Activated T-cell treated with anti-CD3 and anti-CD28 coated beads, Interleukin-2, amount 50 U/mL, for 72 hours (primary cell): ENCODE measurements at regions not wholly inside any gene's neighbourhood (a gene's known extent, or its start where the extent isn't known, plus 50 kb on each side); places are given as distances from the start of the nearest gene placed in this dataset.

Source experiments
- ATAC-seq, 2 donors: fragments of 150-1000 bp; cut with Tn5 transposase; replicated peaks in 1 of 2; 2 replicates each; pipeline ENCODE4 v1.10.0; 2021; ENCODE audit warnings: moderate library complexity in 2 of 2, mild to moderate bottlenecking in 1 of 2
- DNase-seq, 2 donors: peaks; one replicate each; pipeline ENCODE4 v3.0.0; 2021 to 2022; ENCODE audit warnings: mixed read lengths in 1 of 2
- H3K27ac Mint-ChIP-seq: one replicate; pipeline ENCODE4 v1.8.0; 2022; ENCODE audit warnings: mild to moderate bottlenecking, moderate library complexity, mixed read lengths
- H3K27me3 Mint-ChIP-seq: one replicate; pipeline ENCODE4 v1.8.0; 2022; ENCODE audit warnings: low read depth, mixed read lengths
- H3K36me3 Mint-ChIP-seq, 2 donors: one replicate each; pipeline ENCODE4 v1.8.0; 2022; ENCODE audit warnings: mixed read lengths in 2 of 2, mild to moderate bottlenecking in 1 of 2; ENCODE audit not compliant: insufficient read depth in 2 of 2
- H3K4me1 Mint-ChIP-seq: one replicate; pipeline ENCODE4 v1.8.0; 2022; ENCODE audit warnings: low read depth, mixed read lengths
- H3K4me3 Mint-ChIP-seq, 2 donors: one replicate each; pipeline ENCODE4 v1.8.0; 2022; ENCODE audit warnings: mild to moderate bottlenecking in 2 of 2, mixed read lengths in 2 of 2, moderate library complexity in 2 of 2
- H3K9me3 Mint-ChIP-seq, 2 donors: one replicate each; pipeline ENCODE4 v1.8.0; 2022; ENCODE audit warnings: mixed read lengths in 2 of 2

DNA sequence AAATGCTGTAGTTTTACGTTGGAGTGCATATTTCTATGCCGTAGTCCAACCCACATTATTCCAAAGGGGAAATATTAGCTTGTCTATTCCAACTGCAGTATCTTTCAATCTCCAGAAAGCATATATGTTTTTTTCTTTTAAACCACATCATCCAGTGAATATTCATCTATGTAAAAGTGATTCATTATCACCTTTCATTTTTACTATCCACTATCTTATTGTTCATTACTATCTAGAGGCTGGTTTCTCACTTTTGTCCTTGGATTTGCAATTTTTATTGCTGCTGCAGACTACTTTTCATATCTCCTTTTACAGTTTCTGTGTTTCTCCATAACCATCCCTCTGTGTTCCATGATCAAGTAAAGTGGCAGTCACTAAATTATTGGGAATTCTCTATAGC is 1097.2 kb upstream of the TENM4 start:
- Mint-ChIP-seq H3K9me3 (peaks cover 3 to 5% of the 10 kb centered on the region in 2 donors), H3K4me1 (no peaks in the 10 kb centered on the region), H3K27me3 (no peaks in the 10 kb centered on the region), H3K36me3 (peaks cover 0 to 3% of the 10 kb centered on the region in 2 donors), H3K27ac (no peak overlapping the region), H3K4me3 (no peak overlapping the region)
- ATAC-seq, result no peak
- no peak for DNase-seq

DNA sequence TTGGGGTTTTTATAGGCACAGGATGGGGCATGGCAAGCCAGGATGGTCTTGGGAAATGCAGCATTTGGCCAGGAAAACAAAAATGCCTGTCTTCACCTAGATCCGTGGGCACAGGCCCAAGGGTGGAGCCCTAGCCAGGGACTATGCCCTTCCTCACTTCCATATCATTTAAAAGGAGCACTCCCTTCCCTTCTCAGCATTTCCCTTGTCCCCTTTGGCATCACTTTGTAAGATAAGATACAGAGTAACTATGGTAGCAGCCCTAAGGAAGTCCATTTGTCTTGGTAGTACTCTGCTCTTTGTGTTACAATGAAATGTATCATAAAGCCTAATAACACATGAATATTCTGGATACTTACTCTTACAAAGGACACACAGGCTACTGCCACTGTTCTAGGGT is 1092.6 kb upstream of the TENM4 start:
- no peak overlapping the region for H3K27ac Mint-ChIP-seq
- H3K36me3 Mint-ChIP-seq, result peaks cover 0 to 3% of the 10 kb centered on the region in 2 donors
- no peaks in the 10 kb centered on the region for H3K4me1 Mint-ChIP-seq
- no peak overlapping the region for H3K4me3 Mint-ChIP-seq
- H3K27me3 Mint-ChIP-seq, result no peaks in the 10 kb centered on the region
- ATAC-seq (no peak), DNase-seq (no peak)
- peaks cover 3 to 5% of the 10 kb centered on the region in 2 donors for H3K9me3 Mint-ChIP-seq

DNA sequence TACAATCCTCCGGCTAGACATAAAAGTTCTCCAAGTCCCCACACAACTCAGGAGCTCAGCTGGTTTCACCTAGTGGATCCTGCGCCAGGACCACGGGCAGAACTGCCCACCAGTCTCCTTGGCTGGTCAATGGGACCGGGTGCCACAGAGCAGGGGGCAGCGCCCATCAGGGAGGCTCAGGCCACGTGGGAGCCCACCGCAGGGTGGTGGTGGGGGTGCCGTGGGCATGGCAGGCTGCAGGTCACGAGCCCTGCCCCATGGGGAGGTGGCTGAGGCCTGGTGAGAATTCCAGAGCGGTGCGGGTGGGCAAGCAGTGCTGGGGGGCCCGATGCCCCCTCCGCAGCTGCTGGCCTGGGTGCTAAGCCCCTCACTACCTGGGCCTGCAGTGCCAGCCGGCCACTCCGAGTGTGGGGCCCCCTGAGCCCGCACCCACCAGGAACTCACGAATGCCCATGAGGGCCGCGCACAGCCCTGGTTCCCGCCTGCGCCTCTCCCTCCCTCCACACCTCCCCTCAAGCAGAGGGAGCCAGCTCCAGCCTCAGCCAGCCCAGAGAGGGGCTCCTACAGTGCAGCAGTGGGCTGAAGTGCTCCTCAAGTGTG is 1091.9 kb upstream of the TENM4 start:
- DNase-seq (no peak), ATAC-seq (no peak)
- Mint-ChIP-seq H3K27ac (no peak overlapping the region), H3K36me3 (peaks cover 0 to 3% of the 10 kb centered on the region in 2 donors), H3K27me3 (no peaks in the 10 kb centered on the region), H3K9me3 (peaks cover 3 to 5% of the 10 kb centered on the region in 2 donors), H3K4me3 (no peak overlapping the region), H3K4me1 (no peaks in the 10 kb centered on the region)

DNA sequence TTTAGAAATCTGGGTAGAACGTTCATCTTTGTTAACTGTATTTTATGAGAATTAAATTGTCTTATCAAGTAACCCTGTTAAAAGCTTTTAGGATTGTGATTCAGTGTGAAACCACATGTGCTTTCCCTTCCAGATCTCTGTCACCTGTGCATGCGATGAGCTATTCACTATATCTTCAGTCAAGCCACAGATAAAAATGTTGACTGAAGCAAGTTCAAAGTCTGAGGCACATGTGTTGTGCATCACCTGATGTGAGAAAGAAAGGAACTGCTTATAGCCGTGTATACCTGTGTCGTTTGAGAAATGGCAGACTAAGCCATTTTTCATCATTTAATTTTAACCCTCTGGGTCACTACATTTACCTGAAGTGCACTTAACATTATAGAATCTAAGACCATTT is 1088.9 kb upstream of the TENM4 start:
- ATAC-seq (no peak), DNase-seq (no peak)
- Mint-ChIP-seq H3K27ac (no peak overlapping the region), H3K36me3 (peaks cover 2 to 3% of the 10 kb centered on the region in 2 donors), H3K4me3 (no peak overlapping the region), H3K9me3 (peaks cover 3 to 5% of the 10 kb centered on the region in 2 donors), H3K4me1 (no peaks in the 10 kb centered on the region), H3K27me3 (no peaks in the 10 kb centered on the region)

DNA sequence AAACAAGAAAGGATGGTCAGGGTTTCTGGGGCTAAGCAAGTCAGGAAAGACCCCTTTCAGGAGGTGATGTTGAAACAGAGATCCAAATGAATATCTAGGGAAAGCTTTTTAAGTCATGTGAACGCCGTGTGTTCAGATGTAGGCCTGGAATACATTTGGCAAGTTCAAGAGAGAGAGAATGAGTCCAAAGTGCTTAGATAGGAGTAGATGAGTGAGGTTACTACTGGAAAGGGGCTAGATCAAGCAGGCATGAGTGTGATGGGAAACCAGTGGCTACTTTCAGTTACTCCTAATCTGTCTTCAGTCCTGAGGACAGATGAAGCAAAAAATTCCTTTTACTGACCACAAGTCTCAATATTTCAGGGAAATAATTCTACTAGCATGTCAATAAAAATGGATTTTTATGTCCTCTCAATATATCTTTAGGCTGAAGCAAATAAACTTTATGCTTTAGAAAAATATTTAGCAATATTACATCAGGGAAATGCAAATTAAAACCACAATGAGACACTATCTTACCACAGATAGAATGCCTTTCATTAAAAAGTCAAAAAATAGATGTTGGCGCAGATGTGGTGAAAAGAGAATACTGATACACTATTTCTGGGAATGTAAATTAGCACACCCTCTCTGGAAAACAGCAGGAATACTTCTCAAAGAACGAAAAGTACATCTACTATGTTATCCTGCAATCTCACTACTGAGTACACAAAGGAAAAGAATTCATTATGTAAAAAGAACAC is 1085.0 kb upstream of the TENM4 start:
- DNase-seq (no peak), ATAC-seq (no peak)
- Mint-ChIP-seq H3K36me3 (peaks cover 0 to 2% of the 10 kb centered on the region in 2 donors), H3K4me1 (no peaks in the 10 kb centered on the region), H3K27ac (no peak overlapping the region), H3K4me3 (no peak overlapping the region), H3K27me3 (no peaks in the 10 kb centered on the region), H3K9me3 (peaks cover 2 to 3% of the 10 kb centered on the region in 2 donors)

DNA sequence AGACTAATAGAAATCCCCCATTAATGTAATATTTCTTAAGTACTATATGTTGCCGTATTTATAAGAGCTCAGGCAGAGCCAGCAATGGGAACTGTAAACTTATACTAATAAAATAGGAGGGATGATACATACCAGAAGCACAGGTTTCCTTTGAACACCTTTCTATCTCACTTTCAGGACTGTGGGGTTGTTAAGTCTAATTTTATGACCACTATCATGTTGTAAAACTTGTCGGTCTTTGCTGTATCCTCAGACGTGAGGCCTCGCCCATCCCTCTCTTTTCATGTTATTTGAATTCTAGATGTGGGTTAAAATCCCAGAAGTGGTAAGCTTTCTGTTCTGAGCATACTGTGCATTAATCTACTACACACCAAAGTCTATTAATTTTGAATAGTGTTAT is 1083.5 kb upstream of the TENM4 start:
- H3K4me3 Mint-ChIP-seq, result no peak overlapping the region
- H3K27me3 Mint-ChIP-seq, result no peaks in the 10 kb centered on the region
- H3K36me3 Mint-ChIP-seq, result peaks cover 0 to 2% of the 10 kb centered on the region in 2 donors
- H3K4me1 Mint-ChIP-seq, result no peaks in the 10 kb centered on the region
- H3K27ac Mint-ChIP-seq, result no peak overlapping the region
- H3K9me3 Mint-ChIP-seq, result peaks cover 2 to 3% of the 10 kb centered on the region in 2 donors
- no peak for ATAC-seq
- DNase-seq, result no peak

DNA sequence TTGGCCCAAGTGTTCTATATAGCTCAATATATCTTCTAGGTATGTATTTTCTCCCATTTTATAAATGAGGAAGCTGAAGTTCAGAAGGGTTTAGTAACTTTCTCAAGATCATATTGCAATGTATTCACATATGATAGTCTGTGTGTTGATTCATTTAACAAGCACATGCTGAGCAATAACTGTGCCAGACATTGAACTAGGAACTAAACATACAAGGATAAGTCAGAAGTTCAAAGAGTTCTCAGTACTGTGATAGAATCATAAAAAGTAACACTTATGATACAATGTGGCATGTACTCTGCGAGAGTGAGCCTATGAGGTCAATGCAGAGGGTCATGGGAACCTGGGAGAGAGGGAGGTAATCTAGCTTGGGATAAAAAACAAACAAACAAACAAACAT is 1082.2 kb upstream of the TENM4 start:
- H3K9me3 Mint-ChIP-seq, result peaks cover 0 to 3% of the 10 kb centered on the region in 2 donors
- ATAC-seq (no peak), DNase-seq (no peak)
- no peak overlapping the region for H3K27ac Mint-ChIP-seq
- H3K4me1 Mint-ChIP-seq, result no peaks in the 10 kb centered on the region
- no peak overlapping the region for H3K4me3 Mint-ChIP-seq
- H3K36me3 Mint-ChIP-seq, result peaks cover 0 to 2% of the 10 kb centered on the region in 2 donors
- H3K27me3 Mint-ChIP-seq, result no peaks in the 10 kb centered on the region

DNA sequence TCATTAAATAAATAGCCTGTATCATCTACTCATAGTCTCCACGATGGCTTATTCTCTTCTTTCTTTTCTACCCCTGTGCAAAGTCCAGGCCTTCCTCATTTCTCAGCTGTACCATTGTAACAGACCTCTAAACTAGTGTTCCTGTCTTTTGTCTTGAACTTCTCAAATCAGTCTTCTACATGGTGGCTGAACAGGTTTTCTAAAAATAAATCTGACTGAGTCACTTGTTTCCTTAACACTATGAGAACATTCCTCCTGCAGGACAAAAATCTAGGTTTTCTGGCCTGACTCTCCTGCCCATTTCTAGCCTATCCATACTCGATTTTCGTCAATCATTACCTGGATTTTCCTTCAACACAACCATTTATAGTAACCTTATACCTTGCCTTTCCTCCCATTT is 1080.8 kb upstream of the TENM4 start:
- Mint-ChIP-seq H3K4me1 (no peaks in the 10 kb centered on the region), H3K4me3 (no peak overlapping the region), H3K27ac (no peak overlapping the region), H3K9me3 (peaks cover 1 to 5% of the 10 kb centered on the region in 2 donors), H3K27me3 (no peaks in the 10 kb centered on the region), H3K36me3 (peaks cover 0 to 2% of the 10 kb centered on the region in 2 donors)
- no peak for DNase-seq
- ATAC-seq, result no peak

DNA sequence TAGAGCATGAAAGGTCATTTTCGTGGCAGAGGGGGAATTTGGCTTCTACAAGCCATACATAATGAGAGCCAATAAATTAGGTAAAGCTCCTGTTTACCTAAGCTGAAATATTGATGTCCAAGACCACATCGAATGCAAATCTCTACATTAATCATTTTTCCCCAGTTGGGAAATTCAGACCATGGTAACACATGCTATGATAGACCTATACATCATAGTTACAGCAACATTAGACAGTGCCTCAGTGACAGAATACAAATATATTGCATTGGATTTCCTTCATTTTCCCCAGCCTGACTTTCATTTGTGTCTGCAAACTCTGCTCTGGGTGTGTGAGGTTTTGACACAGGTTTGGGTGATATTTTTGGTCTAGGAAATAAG is 1079.7 kb upstream of the TENM4 start:
- no peaks in the 10 kb centered on the region for H3K4me1 Mint-ChIP-seq
- H3K4me3 Mint-ChIP-seq, result no peak overlapping the region
- no peaks in the 10 kb centered on the region for H3K36me3 Mint-ChIP-seq
- H3K9me3 Mint-ChIP-seq, result peaks cover 1 to 2% of the 10 kb centered on the region in 2 donors
- no peaks in the 10 kb centered on the region for H3K27me3 Mint-ChIP-seq
- no peak for ATAC-seq
- DNase-seq, result no peak
- H3K27ac Mint-ChIP-seq, result no peak overlapping the region

DNA sequence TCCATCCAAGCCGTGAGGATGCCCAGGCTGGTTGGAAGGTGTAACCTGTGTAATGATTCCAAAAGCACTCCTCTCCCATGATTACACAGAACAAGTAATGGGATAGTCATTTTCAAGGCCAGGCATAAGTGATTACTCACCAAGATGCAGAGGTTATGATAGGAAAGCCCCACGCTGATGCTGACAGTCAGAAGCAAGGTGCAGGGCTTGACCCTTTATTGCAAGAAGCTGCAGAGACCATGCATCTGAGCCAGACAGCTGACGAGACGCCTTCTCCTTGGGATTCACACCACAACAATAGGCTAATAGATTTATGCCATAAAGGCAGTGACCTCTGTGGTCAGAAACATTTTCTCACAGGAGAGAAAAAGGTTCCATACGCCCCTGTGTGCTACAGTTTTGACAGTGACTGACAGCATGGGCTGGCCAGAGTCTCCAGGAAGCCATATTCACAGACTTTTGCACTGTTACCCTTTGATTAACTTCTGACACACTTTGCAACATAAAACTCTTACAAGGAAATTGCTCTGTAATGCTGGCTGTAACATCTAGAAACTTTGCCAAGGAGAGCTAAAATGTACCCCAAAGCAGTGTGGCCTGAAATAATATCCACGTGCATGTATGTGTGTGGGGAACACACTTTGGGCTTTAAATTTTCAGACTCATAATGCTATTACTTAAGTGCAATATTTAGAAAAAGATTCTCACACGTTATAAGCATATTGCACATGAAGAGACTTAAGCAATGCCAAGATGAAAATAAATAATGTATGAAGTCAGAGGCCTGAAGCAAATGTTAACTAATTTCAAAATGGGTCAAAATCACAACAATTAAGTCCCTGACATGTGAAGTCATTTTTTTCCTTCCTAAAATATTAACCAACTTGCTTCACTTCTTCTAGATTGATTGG is 1079.0 kb upstream of the TENM4 start:
- ATAC-seq (no peak), DNase-seq (no peak)
- Mint-ChIP-seq H3K4me1 (no peaks in the 10 kb centered on the region), H3K4me3 (no peak overlapping the region), H3K36me3 (no peaks in the 10 kb centered on the region), H3K27me3 (no peaks in the 10 kb centered on the region), H3K27ac (no peak overlapping the region), H3K9me3 (peaks cover 2 to 4% of the 10 kb centered on the region in 2 donors)

DNA sequence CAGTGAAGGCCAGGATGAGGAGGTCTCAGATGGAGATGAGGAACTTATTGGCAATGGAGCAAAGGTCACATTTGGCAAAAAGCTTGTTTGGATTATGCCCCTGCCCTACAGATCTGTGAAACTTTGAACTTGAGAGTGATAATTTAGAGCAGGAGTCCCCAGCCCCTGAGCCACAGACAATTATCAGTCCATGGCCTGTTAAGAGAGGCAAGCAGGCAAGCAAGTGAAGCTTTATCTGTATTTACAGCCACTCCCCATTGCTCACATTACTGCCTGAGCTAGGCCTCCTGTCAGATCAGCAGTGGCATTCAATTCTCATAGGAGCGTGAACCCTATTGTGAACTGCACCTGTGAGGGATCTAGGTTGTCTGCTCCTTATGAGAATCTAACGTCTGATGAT is 1076.9 kb upstream of the TENM4 start:
- ATAC-seq (no peak), DNase-seq (no peak)
- Mint-ChIP-seq H3K27me3 (no peaks in the 10 kb centered on the region), H3K36me3 (no peaks in the 10 kb centered on the region), H3K4me3 (no peak overlapping the region), H3K9me3 (peaks cover 3 to 4% of the 10 kb centered on the region in 2 donors), H3K27ac (no peak overlapping the region), H3K4me1 (no peaks in the 10 kb centered on the region)

DNA sequence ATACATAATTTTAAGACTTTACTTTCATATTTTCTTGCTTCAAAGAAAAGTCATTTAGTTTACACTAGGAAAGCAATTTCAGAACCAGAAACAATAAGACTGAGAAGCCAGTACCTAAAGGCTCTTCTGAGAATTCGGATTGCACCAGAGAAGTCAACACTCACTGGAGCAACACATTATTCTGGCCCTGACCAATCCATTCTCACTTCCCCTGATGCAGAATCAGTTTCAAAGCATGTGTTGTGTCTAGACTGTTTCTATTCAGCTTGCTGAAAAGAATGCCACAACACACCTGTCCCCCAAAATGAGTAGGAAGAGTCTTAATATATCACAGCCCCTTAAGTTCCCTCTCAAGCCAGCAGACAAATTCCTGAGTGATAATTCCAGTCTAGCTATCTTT is 1074.3 kb upstream of the TENM4 start:
- H3K9me3 Mint-ChIP-seq, result peaks cover 4 to 9% of the 10 kb centered on the region in 2 donors
- no peak for DNase-seq
- H3K4me1 Mint-ChIP-seq, result no peaks in the 10 kb centered on the region
- H3K36me3 Mint-ChIP-seq, result peaks cover 0 to 2% of the 10 kb centered on the region in 2 donors
- ATAC-seq, result no peak
- no peak overlapping the region for H3K4me3 Mint-ChIP-seq
- no peak overlapping the region for H3K27ac Mint-ChIP-seq
- no peaks in the 10 kb centered on the region for H3K27me3 Mint-ChIP-seq

DNA sequence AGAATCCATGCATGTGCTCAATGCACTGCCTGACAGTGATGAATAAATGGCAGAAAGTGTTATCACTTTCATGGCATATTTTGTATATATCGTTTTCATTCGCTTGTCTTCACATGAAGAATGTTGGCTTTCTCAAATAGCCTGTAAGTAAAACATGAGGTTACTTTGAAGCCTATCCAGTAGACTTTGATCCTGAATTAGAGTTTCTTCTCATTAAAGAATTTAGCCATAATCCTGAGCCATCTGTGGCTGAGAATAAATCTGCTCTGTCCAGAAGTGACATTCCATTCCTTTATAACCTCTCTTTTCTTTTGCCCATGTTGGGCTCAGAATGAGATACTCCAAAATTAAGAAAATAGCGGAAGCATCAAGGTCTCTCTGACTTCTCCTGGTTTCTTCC is 1071.7 kb upstream of the TENM4 start:
- Mint-ChIP-seq H3K27me3 (no peaks in the 10 kb centered on the region), H3K27ac (no peak overlapping the region), H3K4me1 (no peaks in the 10 kb centered on the region), H3K36me3 (peaks cover 1 to 2% of the 10 kb centered on the region in 2 donors), H3K4me3 (no peak overlapping the region), H3K9me3 (peaks cover 12 to 15% of the 10 kb centered on the region in 2 donors)
- ATAC-seq (no peak), DNase-seq (no peak)
